Activated CD8-positive, alpha-beta T cell treated with anti-CD3 and anti-CD28 coated beads, Interleukin-2, amount 10 ng/mL, durations not matched to agents 7 days and 5 days (primary cell): ENCODE measurements at regions not wholly inside any gene's neighbourhood (a gene's known extent, or its start where the extent isn't known, plus 50 kb on each side); places are given as distances from the start of the nearest gene placed in this dataset.

Experiments
- ATAC-seq: fragments of 150-1000 bp; cut with Tn5 transposase; one replicate; pipeline ENCODE4 v1.10.0; 2021; ENCODE audit warnings: moderate library complexity
- CTCF ChIA-PET: fragments of 350-600 bp; sonication (Branson Sonifier 250); formaldehyde crosslinking; loops from one replicate; lab custom pipeline; 2021; ENCODE audit warnings: antibody characterized with exemption; lab: Charles Lee
- POLR2A ChIA-PET: fragments of 350-600 bp; sonication (Branson Sonifier 250); formaldehyde crosslinking; loops from one replicate; lab custom pipeline; 2021; ENCODE audit warnings: antibody characterized with exemption; lab: Charles Lee
- DNase-seq: peaks from one replicate; pipeline ENCODE4 v3.0.0-alpha.2; 2020
- H3K27ac Mint-ChIP-seq: one replicate; pipeline ENCODE4 v1.8.0; 2021; ENCODE audit warnings: mild to moderate bottlenecking, mixed read lengths
- H3K27me3 Mint-ChIP-seq: one replicate; pipeline ENCODE4 v1.8.0; 2021; ENCODE audit warnings: low read depth, mixed read lengths
- H3K36me3 Mint-ChIP-seq: one replicate; pipeline ENCODE4 v1.8.0; 2021; ENCODE audit warnings: low read depth, mixed read lengths
- H3K4me1 Mint-ChIP-seq: one replicate; pipeline ENCODE4 v1.8.0; 2021; ENCODE audit warnings: low read depth, mixed read lengths
- H3K4me3 Mint-ChIP-seq: one replicate; pipeline ENCODE4 v1.8.0; 2021; ENCODE audit warnings: mild to moderate bottlenecking, mixed read lengths
- H3K9me3 Mint-ChIP-seq: one replicate; pipeline ENCODE4 v1.8.0; 2022; ENCODE audit warnings: mixed read lengths; ENCODE audit not compliant: insufficient read depth

DNA sequence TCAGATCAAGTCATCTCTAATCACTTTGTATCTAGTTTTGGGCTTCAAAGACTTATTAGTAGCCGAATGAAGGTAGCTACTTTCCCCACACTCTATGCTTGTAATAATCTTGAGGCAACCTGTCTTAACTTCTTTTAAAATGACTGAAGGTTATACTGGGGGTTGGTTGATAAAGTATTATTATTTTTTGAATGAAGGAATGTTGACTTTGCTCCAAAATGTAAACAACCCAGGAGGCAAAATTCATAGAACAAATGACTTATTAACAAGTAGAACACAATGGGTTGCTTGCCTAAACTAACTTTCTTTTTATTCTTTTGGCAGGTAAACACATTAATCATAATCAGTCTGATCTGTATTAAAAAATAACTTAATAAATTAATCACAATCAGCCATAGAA, 440.0 kb downstream of the USP25 start:
- Mint-ChIP-seq H3K27me3 (no peaks in the 10 kb centered on the region), H3K4me3 (no peak overlapping the region), H3K36me3 (no peaks in the 10 kb centered on the region), H3K4me1 (no peaks in the 10 kb centered on the region), H3K27ac (no peak overlapping the region), H3K9me3 (no peaks in the 10 kb centered on the region)
- ChIA-PET POLR2A (interaction anchor here (1.0 kb wide), 1 partner anchor 14 kb away, joined by 3 read pairs; no protein-coding TSS in a partner anchor), CTCF (no interaction called here)
- ATAC-seq (no peak), DNase-seq (no peak)

DNA sequence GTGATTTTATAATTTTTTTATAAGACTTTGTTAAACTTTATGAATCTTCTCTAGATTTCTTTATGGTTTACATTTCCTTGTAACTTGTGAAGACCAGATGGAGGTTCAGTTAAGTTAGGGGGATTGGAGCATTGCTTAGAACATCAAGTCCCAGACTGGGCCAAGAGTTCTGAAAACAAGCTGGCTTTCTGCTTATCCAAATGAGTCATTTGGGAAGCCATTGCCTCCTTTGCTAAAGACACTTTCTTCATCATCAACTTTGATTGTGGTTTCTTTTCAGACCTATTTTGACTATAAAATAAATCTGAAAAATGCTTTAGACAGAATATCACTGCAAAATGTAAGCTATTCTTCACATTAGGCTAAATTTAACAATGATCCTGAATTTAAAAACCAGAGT, 446.8 kb downstream of the USP25 start:
- CTCF ChIA-PET = no interaction called here
- no peak for ATAC-seq
- H3K36me3 Mint-ChIP-seq = no peaks in the 10 kb centered on the region
- no peaks in the 10 kb centered on the region for H3K27me3 Mint-ChIP-seq
- H3K27ac Mint-ChIP-seq = no peak overlapping the region
- no peak for DNase-seq
- POLR2A ChIA-PET = no interaction called here
- H3K4me3 Mint-ChIP-seq = no peak overlapping the region
- H3K9me3 Mint-ChIP-seq = no peaks in the 10 kb centered on the region
- no peaks in the 10 kb centered on the region for H3K4me1 Mint-ChIP-seq

DNA sequence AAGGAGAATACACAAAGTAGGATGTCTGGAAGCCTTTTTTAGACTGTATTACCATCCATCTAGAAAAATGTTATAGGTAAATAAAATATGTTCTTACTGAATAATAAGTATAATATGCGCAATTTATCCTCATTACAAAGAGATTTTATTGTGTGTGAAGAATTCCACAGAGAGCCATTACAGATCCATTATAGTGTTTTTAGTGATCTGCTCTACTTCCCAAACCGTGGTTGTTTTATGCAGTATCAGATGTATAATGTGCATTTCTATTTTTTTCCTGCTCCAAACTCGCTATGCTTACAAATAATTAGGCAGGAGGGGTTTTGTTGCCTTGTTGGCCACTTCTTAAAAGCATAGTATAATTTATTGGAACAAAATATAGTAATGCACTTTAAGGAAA, 447.8 kb downstream of the USP25 start:
- Mint-ChIP-seq H3K27me3 (no peaks in the 10 kb centered on the region), H3K27ac (no peak overlapping the region), H3K9me3 (no peaks in the 10 kb centered on the region), H3K4me3 (no peak overlapping the region), H3K36me3 (no peaks in the 10 kb centered on the region), H3K4me1 (no peaks in the 10 kb centered on the region)
- no peak for DNase-seq
- ChIA-PET CTCF (no interaction called here), POLR2A (no interaction called here)
- ATAC-seq = no peak

DNA sequence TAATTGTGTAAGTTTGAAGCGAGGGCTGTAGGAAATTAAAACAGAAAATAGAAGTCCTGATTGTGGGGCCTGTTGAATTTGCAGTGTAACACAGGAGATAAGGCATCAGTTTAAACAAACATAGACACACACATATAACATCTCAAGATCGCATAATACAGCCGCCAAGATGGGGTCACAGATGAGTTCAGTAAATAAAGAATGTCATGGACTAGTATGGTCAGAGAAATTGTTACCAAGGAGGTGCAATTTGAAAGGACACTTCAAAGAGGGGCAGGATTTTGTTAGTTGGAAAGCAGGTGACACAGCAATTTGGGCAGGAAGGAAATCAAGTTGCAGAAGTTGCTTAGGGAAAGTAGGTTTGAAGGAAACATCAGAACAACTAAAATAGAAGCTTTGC, 450.0 kb downstream of the USP25 start:
- no peaks in the 10 kb centered on the region for H3K36me3 Mint-ChIP-seq
- H3K27me3 Mint-ChIP-seq = no peaks in the 10 kb centered on the region
- DNase-seq (no peak), ATAC-seq (no peak)
- H3K27ac Mint-ChIP-seq = no peak overlapping the region
- POLR2A ChIA-PET = no interaction called here
- CTCF ChIA-PET = no interaction called here
- no peak overlapping the region for H3K4me3 Mint-ChIP-seq
- no peaks in the 10 kb centered on the region for H3K9me3 Mint-ChIP-seq
- no peaks in the 10 kb centered on the region for H3K4me1 Mint-ChIP-seq

DNA sequence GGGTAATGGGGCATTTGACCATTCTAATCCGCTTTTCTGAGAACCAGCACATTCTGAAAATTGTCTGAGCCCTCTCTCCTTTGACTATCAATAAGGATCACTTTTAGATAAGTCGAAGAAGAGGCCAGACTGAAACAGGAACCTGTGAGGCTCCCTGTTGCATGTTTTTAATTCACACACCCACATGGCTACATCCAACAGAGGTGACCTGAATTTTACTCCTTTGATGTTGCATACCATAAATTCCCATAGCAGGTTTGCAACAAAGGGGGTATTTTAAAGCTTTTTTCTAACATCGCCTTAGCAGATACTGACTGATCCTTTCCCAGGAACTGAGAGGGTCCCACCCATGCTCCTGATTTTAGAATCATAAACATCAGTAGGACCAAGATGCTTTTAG, 450.8 kb downstream of the USP25 start:
- Mint-ChIP-seq H3K27me3 (no peaks in the 10 kb centered on the region), H3K36me3 (no peaks in the 10 kb centered on the region), H3K4me3 (no peak overlapping the region), H3K27ac (no peak overlapping the region), H3K4me1 (no peaks in the 10 kb centered on the region), H3K9me3 (no peaks in the 10 kb centered on the region)
- DNase-seq (no peak), ATAC-seq (no peak)
- ChIA-PET POLR2A (no interaction called here), CTCF (no interaction called here)

DNA sequence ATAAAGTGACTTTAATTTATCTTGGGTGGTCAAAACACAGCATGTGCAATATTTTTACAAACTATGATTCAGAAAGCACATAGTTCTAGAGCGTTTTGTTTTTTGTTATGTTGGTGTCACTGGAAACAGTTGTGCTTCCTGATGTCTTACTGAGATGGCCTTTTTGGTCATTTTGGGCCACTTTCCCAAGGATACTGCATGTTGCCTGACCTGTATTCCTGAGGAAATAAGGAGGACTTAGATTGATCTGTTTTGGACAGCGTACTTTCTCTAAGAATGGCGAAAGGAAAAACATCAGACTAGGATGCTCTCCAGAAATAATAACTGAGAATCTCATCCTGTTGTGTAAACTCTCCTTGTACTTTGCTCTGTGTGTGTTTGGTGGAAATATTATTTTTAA, 451.2 kb downstream of the USP25 start:
- Mint-ChIP-seq H3K27ac (no peak overlapping the region), H3K36me3 (no peaks in the 10 kb centered on the region), H3K27me3 (no peaks in the 10 kb centered on the region), H3K4me1 (no peaks in the 10 kb centered on the region), H3K9me3 (no peaks in the 10 kb centered on the region), H3K4me3 (no peak overlapping the region)
- ATAC-seq (no peak), DNase-seq (no peak)
- POLR2A ChIA-PET = no interaction called here
- CTCF ChIA-PET = no interaction called here

DNA sequence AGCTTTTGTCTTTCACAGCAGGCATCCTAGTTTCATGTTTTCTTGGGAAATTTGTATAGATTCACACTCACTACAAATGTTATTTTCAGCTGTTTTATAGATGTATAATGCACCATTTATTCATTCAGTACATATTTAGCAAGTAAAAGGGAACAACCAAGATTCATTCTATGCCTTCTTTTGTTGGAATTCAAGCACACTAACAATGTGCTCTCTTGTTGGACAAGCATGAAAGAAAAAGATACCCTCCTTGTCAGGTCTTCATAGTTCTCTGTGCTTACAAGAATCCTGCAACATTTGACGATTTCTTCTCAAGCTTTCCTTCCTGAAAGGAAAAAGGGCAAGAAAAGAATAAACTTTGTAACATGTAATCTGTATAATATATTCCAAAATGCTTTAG, 456.0 kb downstream of the USP25 start:
- DNase-seq = no peak
- Mint-ChIP-seq H3K4me3 (no peak overlapping the region), H3K27me3 (no peaks in the 10 kb centered on the region), H3K27ac (no peak overlapping the region), H3K4me1 (no peaks in the 10 kb centered on the region), H3K9me3 (peaks cover 6% of the 10 kb centered on the region), H3K36me3 (no peaks in the 10 kb centered on the region)
- ATAC-seq = no peak
- CTCF ChIA-PET = interaction anchor here (1.1 kb wide), 1 partner anchor 100 kb away, joined by 3 read pairs; no protein-coding TSS in a partner anchor
- POLR2A ChIA-PET = no interaction called here

DNA sequence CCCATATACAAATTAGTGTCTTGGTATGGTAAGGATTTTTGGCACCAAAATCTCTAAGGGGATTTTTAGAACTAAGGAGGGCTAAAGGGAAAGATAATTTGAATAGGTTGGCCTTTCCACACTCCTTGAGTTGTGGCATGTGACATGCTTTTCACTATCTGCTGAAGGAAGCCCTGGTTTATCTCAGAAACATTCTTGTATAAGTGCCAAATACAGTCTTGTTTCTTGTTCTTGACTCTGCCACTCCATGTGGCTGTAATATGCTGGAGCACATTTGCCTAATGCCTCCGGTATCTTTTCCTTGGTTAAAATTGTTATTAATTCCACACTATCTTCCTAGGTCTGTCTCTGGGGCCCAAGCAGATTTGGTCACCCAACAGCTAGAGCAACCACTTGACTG, 457.0 kb downstream of the USP25 start:
- Mint-ChIP-seq H3K4me3 (no peak overlapping the region), H3K9me3 (peaks cover 6% of the 10 kb centered on the region), H3K27me3 (no peaks in the 10 kb centered on the region), H3K4me1 (no peaks in the 10 kb centered on the region), H3K27ac (no peak overlapping the region), H3K36me3 (no peaks in the 10 kb centered on the region)
- no peak for ATAC-seq
- DNase-seq = no peak
- ChIA-PET POLR2A (no interaction called here), CTCF (no interaction called here)

DNA sequence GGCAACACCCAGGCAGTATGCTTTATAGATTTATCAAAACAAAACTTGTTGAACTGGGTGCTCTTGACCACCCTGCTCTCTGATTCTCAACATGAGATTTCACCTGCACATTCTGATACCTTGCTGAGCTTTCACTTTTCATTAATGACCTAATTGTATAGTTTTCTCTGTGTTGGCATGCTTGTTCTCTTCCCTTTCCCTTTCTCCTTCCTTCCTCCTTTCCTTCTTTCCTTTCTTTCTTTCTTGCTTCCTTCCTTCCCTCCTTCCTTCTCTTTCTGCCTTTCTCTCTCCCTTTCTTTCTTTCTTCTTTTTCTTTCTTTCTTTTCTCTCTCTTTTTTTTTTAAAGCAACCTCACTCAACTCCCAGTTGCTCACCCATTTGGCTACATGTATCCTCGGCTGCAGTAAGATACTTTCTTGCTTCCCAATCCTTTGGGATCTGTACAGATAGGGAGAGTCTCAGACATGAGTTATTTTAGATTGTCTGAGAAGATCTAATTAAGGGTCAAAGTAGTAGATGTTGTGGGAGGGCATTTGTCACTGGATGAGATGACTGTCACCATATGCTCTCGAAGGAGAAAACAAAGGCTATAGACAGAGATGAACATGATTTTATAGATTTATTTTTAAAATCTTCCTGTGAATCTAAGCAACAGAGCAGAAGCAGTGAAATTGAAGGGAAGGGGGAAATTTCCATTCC, 458.0 kb downstream of the USP25 start:
- Mint-ChIP-seq H3K27me3 (no peaks in the 10 kb centered on the region), H3K36me3 (no peaks in the 10 kb centered on the region), H3K27ac (no peak overlapping the region), H3K4me3 (no peak overlapping the region), H3K9me3 (peaks cover 6% of the 10 kb centered on the region), H3K4me1 (no peaks in the 10 kb centered on the region)
- CTCF ChIA-PET = no interaction called here
- DNase-seq (no peak), ATAC-seq (no peak)
- POLR2A ChIA-PET = no interaction called here

DNA sequence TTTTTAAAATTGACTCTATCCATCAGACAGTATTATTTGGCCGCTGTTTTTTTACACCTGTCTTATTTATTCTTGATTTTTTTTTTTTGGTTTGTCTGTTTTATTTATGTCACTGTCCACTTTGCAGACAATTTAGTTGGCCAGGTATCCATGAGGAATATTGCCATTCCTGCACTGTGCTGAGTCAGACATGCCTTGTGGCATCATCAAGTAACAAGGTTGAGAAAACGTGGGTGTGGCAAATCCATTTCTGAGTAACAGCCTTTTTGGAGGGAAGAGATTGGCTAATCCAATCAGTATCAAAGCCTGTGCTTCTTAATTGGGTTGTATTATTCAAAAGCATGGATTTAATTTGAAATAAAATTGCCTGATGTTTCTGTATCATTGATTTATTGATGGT, 463.1 kb downstream of the USP25 start:
- Mint-ChIP-seq H3K27ac (no peak overlapping the region), H3K27me3 (peaks cover 7% of the 10 kb centered on the region), H3K36me3 (no peaks in the 10 kb centered on the region), H3K9me3 (peaks cover 6% of the 10 kb centered on the region), H3K4me3 (no peak overlapping the region), H3K4me1 (no peaks in the 10 kb centered on the region)
- DNase-seq = no peak
- ATAC-seq = no peak
- ChIA-PET POLR2A (no interaction called here), CTCF (no interaction called here)

DNA sequence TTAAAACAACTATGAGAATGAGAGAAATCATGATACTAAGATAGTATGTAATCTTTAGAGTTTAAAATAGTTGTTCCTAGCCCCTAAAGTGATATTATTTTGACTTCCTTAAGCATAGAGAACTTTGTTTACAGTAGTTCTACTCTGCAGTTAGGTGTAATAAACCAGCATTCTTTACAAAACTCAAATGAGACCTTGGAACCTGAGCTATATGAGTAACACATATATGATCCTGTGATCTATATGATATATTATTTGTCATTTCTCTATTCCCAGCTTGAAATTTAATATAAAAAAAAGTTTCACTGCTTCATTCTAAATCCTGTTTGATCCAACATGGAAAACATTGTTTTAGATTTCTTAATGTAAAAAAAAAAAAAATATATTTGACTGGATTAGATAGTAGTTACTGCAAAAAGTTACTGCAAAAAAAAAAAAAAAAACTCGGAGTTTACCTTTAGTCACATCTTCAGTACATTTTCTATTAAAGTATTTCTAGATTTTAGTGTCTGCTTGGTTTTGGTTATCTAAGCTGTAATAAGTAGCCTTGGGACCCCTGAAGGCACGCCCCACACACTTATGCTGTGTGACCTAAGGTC, 463.8 kb downstream of the USP25 start:
- ChIA-PET CTCF (no interaction called here), POLR2A (no interaction called here)
- peaks cover 6% of the 10 kb centered on the region for H3K9me3 Mint-ChIP-seq
- ATAC-seq (no peak), DNase-seq (no peak)
- H3K4me3 Mint-ChIP-seq = no peak overlapping the region
- no peaks in the 10 kb centered on the region for H3K4me1 Mint-ChIP-seq
- H3K27ac Mint-ChIP-seq = no peak overlapping the region
- H3K36me3 Mint-ChIP-seq = no peaks in the 10 kb centered on the region
- peaks cover 7% of the 10 kb centered on the region for H3K27me3 Mint-ChIP-seq

DNA sequence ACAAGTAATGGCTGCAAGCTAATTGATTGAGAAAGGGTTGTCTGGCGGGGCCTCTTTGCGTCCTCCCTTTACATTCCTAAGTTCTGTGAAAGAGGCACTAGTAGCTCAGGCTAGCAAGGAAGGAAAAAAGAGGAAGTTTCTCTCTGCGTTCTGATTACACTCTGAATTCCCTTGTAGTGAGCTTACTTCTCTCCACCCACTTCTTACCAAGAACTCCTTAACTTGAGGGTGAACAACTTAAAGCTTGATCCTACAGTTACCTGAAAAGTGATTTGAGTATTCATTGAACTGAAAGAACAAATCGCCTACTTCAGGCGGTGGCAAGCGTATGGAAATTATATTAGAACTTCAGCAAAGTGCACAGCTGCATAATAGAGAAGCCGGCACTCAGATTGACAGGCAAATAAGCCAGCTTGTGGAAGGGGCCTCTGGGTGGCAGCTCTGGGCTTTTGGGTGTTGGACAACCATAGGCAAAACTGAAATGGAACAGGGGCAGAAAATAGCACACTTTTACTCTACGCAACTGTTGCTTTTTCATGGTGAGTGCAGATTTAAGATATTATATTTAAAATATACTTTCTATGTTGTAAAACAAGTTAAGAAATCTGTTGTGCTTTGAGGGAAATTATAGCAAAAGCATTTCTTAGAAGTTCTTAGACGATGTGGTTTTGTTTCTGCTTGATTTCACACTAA, 464.5 kb downstream of the USP25 start:
- Mint-ChIP-seq H3K9me3 (peaks cover 6% of the 10 kb centered on the region), H3K36me3 (no peaks in the 10 kb centered on the region), H3K4me1 (no peaks in the 10 kb centered on the region), H3K27ac (no peak overlapping the region), H3K4me3 (no peak overlapping the region), H3K27me3 (peaks cover 7% of the 10 kb centered on the region)
- ChIA-PET CTCF (no interaction called here), POLR2A (no interaction called here)
- DNase-seq (peak; percentile 21), ATAC-seq (no peak)
